ENCODE measurements at regions not wholly inside any gene's neighbourhood (a gene's known extent, or its start where the extent isn't known, plus 50 kb on each side); places are given as distances from the start of the nearest gene placed in this dataset.

DNA sequence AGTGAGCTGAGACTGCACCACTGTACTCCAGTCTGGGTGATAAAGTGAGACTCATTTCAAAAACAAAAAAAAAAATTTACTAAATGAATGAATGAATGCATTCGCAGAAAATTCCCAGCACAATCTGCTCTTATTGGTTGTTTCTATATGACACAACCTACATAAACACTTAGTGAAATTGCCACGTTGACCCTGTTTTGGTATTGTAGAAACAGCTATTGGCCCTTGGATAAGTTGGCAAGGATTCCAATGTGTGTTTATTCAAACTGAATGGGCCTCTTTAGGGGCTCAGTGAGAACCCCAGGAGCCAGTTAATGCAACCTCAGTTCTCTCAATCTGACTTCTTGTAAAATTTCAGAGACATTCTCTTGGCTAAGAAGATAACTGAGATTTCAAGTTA is 66.0 kb downstream of the HHEX start:
- TF ChIP-seq CTCF (IDR thresholded peaks at IDR 0.05) (no peak), POLR2A (IDR thresholded peaks at IDR 0.05) (no peak)
